NCI-H774 (cell line): ENCODE measurements at regions not wholly inside any gene's neighbourhood (a gene's known extent, or its start where the extent isn't known, plus 50 kb on each side); places are given as distances from the start of the nearest gene placed in this dataset.
"Not testable (repeated sequence)": the region's sequence is repeated elsewhere in the genome, so short reads cannot be mapped to it uniquely, and the experiment has no call there.

ENCODE experiments used
- DNase-seq: peaks from one replicate; lab custom pipeline; 2025; lab: John Stamatoyannopoulos, UW

GRCh38 chr12:14032191-14032590 is 50.8 kb upstream of the GRIN2B start:
- DNase-seq = not testable (repeated sequence)

GRCh38 chr12:14043776-14044175 is 62.4 kb upstream of the GRIN2B start:
- DNase-seq = no peak

- no peak for DNase-seq
These were observed 67.6 kb upstream of the GRIN2B start for GRCh38 chr12:14048941-14049545.

- DNase-seq = no peak
These were observed 76.5 kb upstream of the GRIN2B start for GRCh38 chr12:14057895-14058294.

- no peak for DNase-seq
These were observed 77.3 kb upstream of the GRIN2B start for GRCh38 chr12:14058717-14059116.

GRCh38 chr12:14059548-14059947 is 78.1 kb upstream of the GRIN2B start:
- no peak for DNase-seq

- no peak for DNase-seq
These were observed 84.2 kb upstream of the GRIN2B start for GRCh38 chr12:14065616-14066015.

- DNase-seq = no peak
These were observed 84.6 kb upstream of the GRIN2B start for GRCh38 chr12:14066021-14066420.

- no peak for DNase-seq
These were observed 87.6 kb upstream of the GRIN2B start for GRCh38 chr12:14068961-14069360.

GRCh38 chr12:14071833-14072232 is 90.4 kb upstream of the GRIN2B start:
- no peak for DNase-seq

- no peak for DNase-seq
These were observed 91.6 kb upstream of the GRIN2B start for GRCh38 chr12:14072987-14073386.

GRCh38 chr12:14075797-14076393 is 94.5 kb upstream of the GRIN2B start:
- no peak for DNase-seq

GRCh38 chr12:14076538-14076937 is 95.1 kb upstream of the GRIN2B start:
- DNase-seq = no peak

GRCh38 chr12:14086838-14087237 is 105.4 kb upstream of the GRIN2B start:
- no peak for DNase-seq

- DNase-seq = no peak
These were observed 118.6 kb upstream of the GRIN2B start for GRCh38 chr12:14099994-14100393.

- DNase-seq = not testable (repeated sequence)
These were observed 120.2 kb upstream of the GRIN2B start for GRCh38 chr12:14101556-14101955.

- DNase-seq = no peak
These were observed 129.9 kb upstream of the GRIN2B start for GRCh38 chr12:14111230-14111865.

GRCh38 chr12:14113031-14113430 is 131.6 kb upstream of the GRIN2B start:
- DNase-seq = no peak

GRCh38 chr12:14126692-14127091 is 145.3 kb upstream of the GRIN2B start:
- DNase-seq = no peak

GRCh38 chr12:14129611-14130195 is 148.3 kb upstream of the GRIN2B start:
- no peak for DNase-seq

- DNase-seq = no peak
These were observed 154.6 kb upstream of the GRIN2B start for GRCh38 chr12:14135996-14136395.

GRCh38 chr12:14138495-14138894 is 157.1 kb upstream of the GRIN2B start:
- DNase-seq = no peak
